Vagina (tissue), 2 donors: ENCODE measurements at regions not wholly inside any gene's neighbourhood (a gene's known extent, or its start where the extent isn't known, plus 50 kb on each side); places are given as distances from the start of the nearest gene placed in this dataset.

Experiments
- DNase-seq, 2 donors: peaks; one replicate each; pipeline ENCODE4 v3.0.0-alpha.2; 2017; ENCODE audit errors: extremely low spot score in 2 of 2
- H3K27ac ChIP-seq: fragments of 200-600 bp; sonication (generic); one replicate; pipeline ENCODE4 v1.5.1; 2019
- H3K27me3 ChIP-seq: fragments of 200-600 bp; sonication (generic); one replicate; pipeline ENCODE4 v1.5.1; 2019
- H3K36me3 ChIP-seq, 2 donors: fragments of 200-600 bp; sonication (generic); one replicate each; pipeline ENCODE4 v1.5.1; 2017 to 2019
- H3K4me1 ChIP-seq: fragments of 200-600 bp; sonication (generic); one replicate; pipeline ENCODE4 v1.5.1; 2019
- H3K4me3 ChIP-seq, 2 donors: fragments of 200-600 bp; sonication (generic); 1 replicate in 1 of 2; 2 replicates in 1 of 2; pipeline ENCODE4 v1.5.1; 2016 to 2019
- H3K9me3 ChIP-seq: fragments of 200-600 bp; sonication (generic); one replicate; pipeline ENCODE4 v1.5.1; 2019
- POLR2A ChIP-seq, 2 donors: fragments of 450-650 bp; IDR thresholded peaks; one replicate each; pipeline ENCODE4 v1.6.1; 2017; ENCODE audit warnings: antibody characterized with exemption in 2 of 2, mild to moderate bottlenecking in 2 of 2, moderate library complexity in 2 of 2
- POLR2AphosphoS5 ChIP-seq, 2 donors: sonication (generic); formaldehyde crosslinking; IDR thresholded peaks; one replicate each; pipeline ENCODE4 v1.9.0; 2017; ENCODE audit warnings: antibody characterized with exemption in 2 of 2, mild to moderate bottlenecking in 2 of 2, low read depth in 1 of 2; ENCODE audit not compliant: insufficient read depth in 1 of 2
- intact Hi-C: fragments of 100-400 bp; cut with DNase I; formaldehyde crosslinking; loops from one replicate; pipeline ENCODE4 v1.15.1; 2023
- TF ChIP-seq, protein P1 (sequence below), 3 experiments: fragments of 450-650 bp in 2 of 3; fragments of 200-600 bp in 1 of 3; sonication (generic) in 1 of 3; IDR thresholded peaks; one replicate each; pipeline ENCODE4 v1.5.1; 2017 to 2019; ENCODE audit warnings: antibody characterized with exemption in 3 of 3, mild to moderate bottlenecking in 2 of 3, moderate library complexity in 2 of 3

DNA sequence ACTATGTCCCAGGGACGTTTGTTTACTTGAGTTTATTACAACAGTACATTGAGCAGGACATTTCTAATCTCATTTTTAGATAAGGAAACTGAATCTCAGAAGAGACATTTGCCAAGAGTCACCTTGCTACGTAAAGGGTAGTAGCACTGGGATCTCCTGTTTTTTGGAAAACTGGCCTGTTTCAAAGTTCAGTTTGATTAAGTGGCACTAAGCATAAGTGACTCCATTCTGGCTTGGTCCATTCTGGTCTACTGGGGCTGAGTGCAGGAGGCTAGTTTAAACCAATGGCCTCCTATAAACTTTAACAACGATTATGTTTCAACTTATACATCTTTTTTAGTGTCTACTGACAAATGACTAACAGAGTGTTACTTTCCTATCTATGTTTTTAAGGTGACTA lies 382.5 kb downstream of the ANKRD50 start:
- no peaks in the 10 kb centered on the region for H3K36me3 ChIP-seq
- no peaks in the 10 kb centered on the region for H3K27me3 ChIP-seq
- no peaks in the 10 kb centered on the region for H3K9me3 ChIP-seq
- intact Hi-C loops, result loop anchor here (10.0 kb wide), 1 partner anchor 915 kb away; no protein-coding TSS in a partner anchor
- H3K4me3 ChIP-seq, result no peak overlapping the region
- no peaks in the 10 kb centered on the region for H3K4me1 ChIP-seq
- TF ChIP-seq, protein P1, sequence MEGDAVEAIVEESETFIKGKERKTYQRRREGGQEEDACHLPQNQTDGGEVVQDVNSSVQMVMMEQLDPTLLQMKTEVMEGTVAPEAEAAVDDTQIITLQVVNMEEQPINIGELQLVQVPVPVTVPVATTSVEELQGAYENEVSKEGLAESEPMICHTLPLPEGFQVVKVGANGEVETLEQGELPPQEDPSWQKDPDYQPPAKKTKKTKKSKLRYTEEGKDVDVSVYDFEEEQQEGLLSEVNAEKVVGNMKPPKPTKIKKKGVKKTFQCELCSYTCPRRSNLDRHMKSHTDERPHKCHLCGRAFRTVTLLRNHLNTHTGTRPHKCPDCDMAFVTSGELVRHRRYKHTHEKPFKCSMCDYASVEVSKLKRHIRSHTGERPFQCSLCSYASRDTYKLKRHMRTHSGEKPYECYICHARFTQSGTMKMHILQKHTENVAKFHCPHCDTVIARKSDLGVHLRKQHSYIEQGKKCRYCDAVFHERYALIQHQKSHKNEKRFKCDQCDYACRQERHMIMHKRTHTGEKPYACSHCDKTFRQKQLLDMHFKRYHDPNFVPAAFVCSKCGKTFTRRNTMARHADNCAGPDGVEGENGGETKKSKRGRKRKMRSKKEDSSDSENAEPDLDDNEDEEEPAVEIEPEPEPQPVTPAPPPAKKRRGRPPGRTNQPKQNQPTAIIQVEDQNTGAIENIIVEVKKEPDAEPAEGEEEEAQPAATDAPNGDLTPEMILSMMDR (IDR thresholded peaks at IDR 0.05), result no peak
- no peak for TF ChIP-seq POLR2AphosphoS5 (IDR thresholded peaks at IDR 0.05; ENCODE audit: insufficient read depth in 1 of 2, low read depth in 1 of 2)
- TF ChIP-seq POLR2A (IDR thresholded peaks at IDR 0.05), result no peak
- no peak overlapping the region for H3K27ac ChIP-seq
- DNase-seq, result no peak

DNA sequence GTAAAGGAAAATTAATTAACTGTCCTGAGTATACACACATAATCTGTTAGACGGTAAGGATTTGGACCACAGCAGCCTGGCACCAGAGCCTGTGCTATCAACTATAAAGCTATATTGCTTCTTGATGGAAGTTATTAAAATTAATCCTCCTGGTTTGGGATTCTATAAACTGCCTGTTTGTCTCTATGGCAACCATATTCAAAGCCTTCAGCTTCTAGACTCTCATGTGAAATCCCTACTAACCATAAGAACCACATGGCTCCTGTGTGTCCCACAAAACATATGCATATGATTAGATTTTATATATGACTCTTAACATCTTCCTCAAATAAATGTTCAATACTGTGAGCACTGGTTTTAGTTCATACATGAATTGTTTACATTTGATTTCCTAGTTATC lies 380.8 kb downstream of the ANKRD50 start:
- Histone ChIP-seq H3K36me3 (no peaks in the 10 kb centered on the region), H3K4me1 (no peaks in the 10 kb centered on the region), H3K4me3 (no peak overlapping the region), H3K27ac (no peak overlapping the region), H3K9me3 (no peaks in the 10 kb centered on the region), H3K27me3 (no peaks in the 10 kb centered on the region)
- DNase-seq, result no peak
- TF ChIP-seq, protein P1 (IDR thresholded peaks at IDR 0.05), result no peak
- TF ChIP-seq POLR2A (IDR thresholded peaks at IDR 0.05) (no peak), POLR2AphosphoS5 (IDR thresholded peaks at IDR 0.05; ENCODE audit: insufficient read depth in 1 of 2, low read depth in 1 of 2) (no peak)
- intact Hi-C loops, result loop anchor here (10.0 kb wide), 1 partner anchor 913 kb away; no protein-coding TSS in a partner anchor

DNA sequence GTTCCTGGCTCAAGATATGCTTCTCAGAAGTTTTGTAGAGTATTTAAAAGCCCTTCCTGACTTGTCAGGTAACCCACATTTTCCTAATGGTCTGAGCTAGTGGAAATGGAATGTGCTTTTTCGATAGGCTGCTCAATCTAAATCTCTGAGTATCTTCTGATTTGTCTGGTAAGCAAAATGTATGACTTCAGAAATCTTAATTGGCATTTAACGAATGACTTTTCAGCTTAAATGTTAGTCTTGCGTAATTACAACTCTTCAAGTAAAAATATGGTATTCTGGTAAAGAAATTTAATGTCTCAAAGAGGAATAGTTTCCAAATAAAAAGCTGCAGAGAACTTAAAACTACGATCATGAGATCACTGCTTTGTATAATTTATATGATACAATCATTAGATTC lies 379.1 kb downstream of the ANKRD50 start:
- intact Hi-C loops, result loop anchor here (10.0 kb wide), 1 partner anchor 911 kb away; no protein-coding TSS in a partner anchor
- no peaks in the 10 kb centered on the region for H3K36me3 ChIP-seq

DNA sequence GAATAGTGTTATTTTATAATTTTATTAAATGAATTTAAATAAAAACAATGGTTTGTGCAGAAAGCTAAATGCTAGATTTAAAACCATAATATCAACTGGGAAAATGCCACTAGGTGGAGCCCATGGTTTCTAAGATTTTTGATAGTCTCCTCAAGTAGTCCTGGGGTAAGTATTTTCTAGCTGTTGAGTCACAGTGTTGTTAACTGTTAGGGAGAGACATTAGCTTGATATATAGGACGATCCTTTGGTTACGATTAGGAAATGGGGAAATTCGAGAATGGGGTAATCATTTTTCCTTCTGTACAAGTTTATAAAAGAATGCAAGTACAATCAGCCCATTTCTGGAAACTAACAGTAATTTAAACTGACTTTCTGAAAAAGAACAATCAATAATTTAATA lies 378.4 kb downstream of the ANKRD50 start:
- Histone ChIP-seq H3K4me1 (no peaks in the 10 kb centered on the region), H3K36me3 (no peaks in the 10 kb centered on the region), H3K27me3 (no peaks in the 10 kb centered on the region), H3K4me3 (no peak overlapping the region), H3K9me3 (no peaks in the 10 kb centered on the region), H3K27ac (no peak overlapping the region)
- intact Hi-C loops, result loop anchor here (10.0 kb wide), 1 partner anchor 911 kb away; no protein-coding TSS in a partner anchor
- no peak for TF ChIP-seq POLR2A (IDR thresholded peaks at IDR 0.05)
- TF ChIP-seq POLR2AphosphoS5 (IDR thresholded peaks at IDR 0.05; ENCODE audit: insufficient read depth in 1 of 2, low read depth in 1 of 2), result peak in 1 of 2 donors; percentile 44
- TF ChIP-seq, protein P1 (IDR thresholded peaks at IDR 0.05), result peak in 2 of 3 experiments; percentile 39 to 49
- no peak for DNase-seq

More for the DNA sequence above, 379.1 kb downstream of the ANKRD50 start:
- TF ChIP-seq POLR2AphosphoS5 (IDR thresholded peaks at IDR 0.05; ENCODE audit: insufficient read depth in 1 of 2, low read depth in 1 of 2), result no peak
- TF ChIP-seq, protein P1 (IDR thresholded peaks at IDR 0.05), result no peak
- TF ChIP-seq POLR2A (IDR thresholded peaks at IDR 0.05), result no peak
- no peak overlapping the region for H3K27ac ChIP-seq
- no peaks in the 10 kb centered on the region for H3K9me3 ChIP-seq
- no peaks in the 10 kb centered on the region for H3K4me1 ChIP-seq
- H3K27me3 ChIP-seq, result no peaks in the 10 kb centered on the region
- DNase-seq, result no peak
- H3K4me3 ChIP-seq, result no peak overlapping the region

DNA sequence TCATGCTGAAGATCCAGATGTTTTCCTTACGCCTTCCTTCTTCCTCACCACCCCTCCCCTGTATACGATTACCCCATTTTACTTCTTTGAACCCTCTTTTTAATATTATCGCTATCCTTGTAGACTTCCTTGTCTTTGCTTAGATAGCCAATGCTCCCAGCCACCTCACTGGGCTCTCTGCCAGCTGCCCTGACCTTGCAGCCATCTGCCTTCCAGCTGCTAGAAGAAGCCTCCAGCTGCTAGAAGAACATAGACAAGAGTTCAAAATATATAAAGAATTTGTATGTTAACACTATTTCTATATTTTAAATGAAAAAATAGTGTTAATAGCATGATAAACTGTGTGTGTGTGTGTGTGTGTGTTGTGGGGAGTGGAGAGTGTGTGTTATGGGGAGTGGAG lies 374.7 kb downstream of the ANKRD50 start:
- DNase-seq, result no peak

More for the DNA sequence above, 374.7 kb downstream of the ANKRD50 start:
- no peaks in the 10 kb centered on the region for H3K36me3 ChIP-seq
- H3K27me3 ChIP-seq, result no peaks in the 10 kb centered on the region
- no peaks in the 10 kb centered on the region for H3K9me3 ChIP-seq
- H3K4me3 ChIP-seq, result no peak overlapping the region
- TF ChIP-seq, protein P1 (IDR thresholded peaks at IDR 0.05), result no peak
- TF ChIP-seq POLR2AphosphoS5 (IDR thresholded peaks at IDR 0.05; ENCODE audit: insufficient read depth in 1 of 2, low read depth in 1 of 2) (no peak), POLR2A (IDR thresholded peaks at IDR 0.05) (no peak)
- no peak overlapping the region for H3K27ac ChIP-seq
- no peaks in the 10 kb centered on the region for H3K4me1 ChIP-seq
- intact Hi-C loops, result loop anchor here (10.0 kb wide), 1 partner anchor 907 kb away; no protein-coding TSS in a partner anchor
